Right lobe of liver (tissue), 6 donors: ENCODE measurements at regions not wholly inside any gene's neighbourhood (a gene's known extent, or its start where the extent isn't known, plus 50 kb on each side); places are given as distances from the start of the nearest gene placed in this dataset.

Experiments used
- ATAC-seq, 4 donors: fragments of 200-7000 bp; cut with Tn5 transposase; one replicate each; pipeline ENCODE4 v1.9.1; 2020; ENCODE audit warnings: mild to moderate bottlenecking in 4 of 4, moderate library complexity in 4 of 4
- DNase-seq, 3 donors: peaks; one replicate each; pipeline ENCODE4 v3.0.0-alpha.2; 2020
- H3K27ac ChIP-seq, 3 donors: fragments of 200-600 bp; one replicate each; pipeline ENCODE4 v1.8.0; 2022
- H3K27me3 ChIP-seq, 2 donors: fragments of 200-600 bp; one replicate each; pipeline ENCODE4 v1.8.0; 2022
- H3K36me3 ChIP-seq, 4 donors: fragments of 200-600 bp; sonication (generic) in 1 of 4; one replicate each; pipeline versions ENCODE4 v1.5.1 to v1.8.0; 2017 to 2022; ENCODE audit warnings: control low read depth in 1 of 4
- H3K4me1 ChIP-seq, 4 donors: fragments of 200-600 bp; sonication (generic) in 1 of 4; one replicate each; pipeline versions ENCODE4 v1.5.1 to v1.8.0; 2017 to 2022; ENCODE audit warnings: control low read depth in 1 of 4
- H3K4me3 ChIP-seq, 3 donors: fragments of 200-600 bp; one replicate each; pipeline ENCODE4 v1.8.0; 2022
- H3K9me3 ChIP-seq, 4 donors: fragments of 200-600 bp; sonication (generic) in 1 of 4; one replicate each; pipeline versions ENCODE4 v1.5.1 to v1.8.0; 2017 to 2022; ENCODE audit warnings: control low read depth in 1 of 4
- POLR2A ChIP-seq: fragments of 450-650 bp; IDR thresholded peaks from one replicate; pipeline ENCODE4 v1.6.1; 2017; ENCODE audit warnings: antibody characterized with exemption, mild to moderate bottlenecking
- WGBS: methylation state at CpG from one replicate; pipeline ENCODE4 v1.1.6; 2018; ENCODE audit warnings: low coverage, low lambda C conversion rate; ENCODE audit not compliant: insufficient coverage; ENCODE audit errors: missing lambda C conversion rate; 5-methylcytosine and 5-hydroxymethylcytosine counted together
- intact Hi-C, 2 donors: fragments of 100-400 bp; cut with DNase I; formaldehyde crosslinking; loops; one replicate each; pipeline versions ENCODE4 v1.11.2 to v1.14.1; 2022
- TF ChIP-seq, protein P1 (sequence below), 4 donors: fragments of 200-600 bp in 3 of 4; fragments of 450-650 bp in 1 of 4; IDR thresholded peaks; one replicate each; pipeline versions ENCODE4 v1.5.1 to v1.8.0; 2016 to 2022; ENCODE audit warnings: antibody characterized with exemption in 4 of 4, mild to moderate bottlenecking in 2 of 4
- donor health status: DM: no; HTN: yes; CAD: no.
- donor health status: DM: no; HTN: no; CAD: no.
- donor health status: DM: no; HTN: no; CAD: no.
- donor health status: DM: no; HTN: yes; CAD: no.
- donor health status: DM: no; HTN: yes; CAD: no.

GRCh38 chr1:104932030-104932915, 1182.6 kb downstream of the AMY1C start:
- 31% methylated on average over 8 of the region's 13 CpGs for WGBS
- DNase-seq (no peak), ATAC-seq (peak in 1 of 4 donors; percentile 30)
- H3K27me3 ChIP-seq: no peaks in the 10 kb centered on the region
- H3K4me3 ChIP-seq: no peak overlapping the region
- H3K4me1 ChIP-seq: no peaks in the 10 kb centered on the region
- no peaks in the 10 kb centered on the region for H3K36me3 ChIP-seq
- no peaks in the 10 kb centered on the region for H3K9me3 ChIP-seq
- TF ChIP-seq POLR2A: no peak
- TF ChIP-seq, protein P1, sequence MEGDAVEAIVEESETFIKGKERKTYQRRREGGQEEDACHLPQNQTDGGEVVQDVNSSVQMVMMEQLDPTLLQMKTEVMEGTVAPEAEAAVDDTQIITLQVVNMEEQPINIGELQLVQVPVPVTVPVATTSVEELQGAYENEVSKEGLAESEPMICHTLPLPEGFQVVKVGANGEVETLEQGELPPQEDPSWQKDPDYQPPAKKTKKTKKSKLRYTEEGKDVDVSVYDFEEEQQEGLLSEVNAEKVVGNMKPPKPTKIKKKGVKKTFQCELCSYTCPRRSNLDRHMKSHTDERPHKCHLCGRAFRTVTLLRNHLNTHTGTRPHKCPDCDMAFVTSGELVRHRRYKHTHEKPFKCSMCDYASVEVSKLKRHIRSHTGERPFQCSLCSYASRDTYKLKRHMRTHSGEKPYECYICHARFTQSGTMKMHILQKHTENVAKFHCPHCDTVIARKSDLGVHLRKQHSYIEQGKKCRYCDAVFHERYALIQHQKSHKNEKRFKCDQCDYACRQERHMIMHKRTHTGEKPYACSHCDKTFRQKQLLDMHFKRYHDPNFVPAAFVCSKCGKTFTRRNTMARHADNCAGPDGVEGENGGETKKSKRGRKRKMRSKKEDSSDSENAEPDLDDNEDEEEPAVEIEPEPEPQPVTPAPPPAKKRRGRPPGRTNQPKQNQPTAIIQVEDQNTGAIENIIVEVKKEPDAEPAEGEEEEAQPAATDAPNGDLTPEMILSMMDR (IDR thresholded peaks at IDR 0.05): no peak
- no peak overlapping the region for H3K27ac ChIP-seq
- intact Hi-C loops: no loop called here

- DNase-seq (no peak), ATAC-seq (no peak)
- intact Hi-C loops: no loop called here
- Histone ChIP-seq H3K4me3 (no peak overlapping the region), H3K27ac (no peak overlapping the region), H3K36me3 (no peaks in the 10 kb centered on the region), H3K4me1 (no peaks in the 10 kb centered on the region), H3K27me3 (no peaks in the 10 kb centered on the region), H3K9me3 (no peaks in the 10 kb centered on the region)
- TF ChIP-seq POLR2A: no peak
- WGBS: 60% methylated on average over 9 of the region's 14 CpGs
Observed at GRCh38 chr1:104932949-104933679, 1183.4 kb downstream of the AMY1C start.

DNA sequence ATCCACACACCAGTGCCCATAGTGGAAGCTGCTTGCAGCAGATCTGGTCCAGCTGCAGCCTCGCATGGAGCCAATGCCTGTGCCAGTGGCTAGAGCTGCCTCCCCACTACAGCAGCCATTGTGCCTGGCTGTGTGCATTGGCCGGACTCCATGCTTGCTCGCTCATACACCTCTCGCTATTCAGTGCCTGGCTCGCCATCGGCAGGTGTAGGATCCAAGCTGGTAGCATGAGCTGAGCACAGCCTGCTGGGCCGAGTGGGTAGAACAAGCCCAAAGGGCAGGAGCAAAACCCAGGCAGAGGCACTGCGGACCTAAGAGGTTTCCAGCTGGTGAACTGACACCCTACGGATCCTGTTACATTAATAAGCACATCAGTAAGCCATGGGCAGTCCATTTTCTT, 1184.1 kb downstream of the AMY1C start:
- ATAC-seq (no peak), DNase-seq (peak in 1 of 3 donors; percentile 48)
- Histone ChIP-seq H3K4me1 (no peaks in the 10 kb centered on the region), H3K27me3 (no peaks in the 10 kb centered on the region), H3K9me3 (no peaks in the 10 kb centered on the region), H3K27ac (no peak overlapping the region), H3K4me3 (no peak overlapping the region), H3K36me3 (no peaks in the 10 kb centered on the region)
- no peak for TF ChIP-seq POLR2A
- TF ChIP-seq, protein P1 (IDR thresholded peaks at IDR 0.05): no peak
- intact Hi-C loops: no loop called here
- WGBS: 74% methylated on average over 3 of the region's 9 CpGs

DNA sequence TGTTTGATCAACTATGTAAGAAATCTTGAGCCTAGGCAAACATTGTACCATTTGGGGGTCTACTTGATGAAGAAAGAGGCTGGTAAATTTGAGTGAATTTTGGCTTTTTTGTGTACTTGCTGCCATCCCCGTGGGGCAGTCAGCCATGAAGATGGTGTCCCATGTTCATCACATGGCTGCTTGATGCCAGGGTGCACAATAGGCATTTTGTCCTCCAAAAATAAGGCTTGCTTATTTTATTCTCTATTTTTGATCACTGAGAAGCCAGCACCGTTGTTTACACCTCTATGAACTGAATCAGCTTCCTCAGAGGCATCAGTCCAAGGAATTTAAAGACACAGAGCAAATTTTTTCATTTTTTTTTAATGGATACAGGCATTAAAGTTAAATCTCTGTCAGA, 1195.7 kb downstream of the AMY1C start:
- no peaks in the 10 kb centered on the region for H3K4me1 ChIP-seq
- intact Hi-C loops: no loop called here
- no peaks in the 10 kb centered on the region for H3K36me3 ChIP-seq
- no peak overlapping the region for H3K27ac ChIP-seq
- H3K9me3 ChIP-seq: no peaks in the 10 kb centered on the region
- no peaks in the 10 kb centered on the region for H3K27me3 ChIP-seq
- TF ChIP-seq, protein P1 (IDR thresholded peaks at IDR 0.05): no peak
- TF ChIP-seq POLR2A: no peak
- DNase-seq (no peak), ATAC-seq (no peak)
- no peak overlapping the region for H3K4me3 ChIP-seq
- 22% methylated on average over 2 of the region's 2 CpGs for WGBS
